ENCODE measurements at regions not wholly inside any gene's neighbourhood (a gene's known extent, or its start where the extent isn't known, plus 50 kb on each side); places are given as distances from the start of the nearest gene placed in this dataset.

GRCh38 chr11:112540261-112540660, 279.6 kb upstream of the PLET1 start:
- TF ChIP-seq SAP30 (IDR thresholded peaks at IDR 0.05; ENCODE audit: insufficient read depth, insufficient replicate concordance, low read length) (no peak), CTCF (IDR thresholded peaks at IDR 0.05; ENCODE audit: control extremely low read depth in 1 of 3, insufficient read depth in 1 of 3, low read depth in 1 of 3, low read length in 3 of 3) (no peak), PHF8 (conservative IDR thresholded peaks at IDR 0.05; ENCODE audit: low read depth, low read length) (no peak), ATF3 (IDR thresholded peaks at IDR 0.05; ENCODE audit: insufficient read depth, low read depth, low read length) (no peak)

Data from H1 (cell line).